CD14-positive monocyte (primary cell): ENCODE measurements at regions not wholly inside any gene's neighbourhood (a gene's known extent, or its start where the extent isn't known, plus 50 kb on each side); places are given as distances from the start of the nearest gene placed in this dataset.
A peak's percentile ranks its signal among the peaks of the same experiment; 100 is the strongest.

Experiments used
- DNase-seq, 3 donors: peaks; one replicate each; pipeline ENCODE4 v3.0.0-alpha.2; 2011 to 2022
- H2AFZ ChIP-seq: 2 replicates; pipeline ENCODE4 v1.6.0; 2012; ENCODE audit warnings: mild to moderate bottlenecking, low read depth, low read length, inconsistent platforms; ENCODE audit not compliant: insufficient read depth, poor library complexity, severe bottlenecking
- H3K27ac ChIP-seq, 2 donors: 1 replicate in 1 of 2; 2 replicates in 1 of 2; pipeline ENCODE4 v1.5.1; 2012 to 2013; ENCODE audit warnings: low read length in 2 of 2, control low read depth in 1 of 2, inconsistent platforms in 1 of 2, low read depth in 1 of 2, mild to moderate bottlenecking in 1 of 2
- H3K27me3 ChIP-seq, 2 donors: one replicate each; pipeline versions ENCODE4 v1.6.0 to v1.6.1; 2011 to 2013; ENCODE audit warnings: low read length in 2 of 2; ENCODE audit not compliant: control insufficient read depth in 2 of 2, insufficient read depth in 2 of 2
- H3K36me3 ChIP-seq, 2 donors: replicated peaks in 1 of 2; 1 replicate in 1 of 2; 2 replicates in 1 of 2; pipeline versions ENCODE4 v1.5.1 to v1.6.1; 2012 to 2013; ENCODE audit warnings: low read length in 2 of 2, control low read depth in 1 of 2, inconsistent platforms in 1 of 2, mild to moderate bottlenecking in 1 of 2; ENCODE audit not compliant: insufficient read depth in 2 of 2, control insufficient read depth in 1 of 2
- H3K4me1 ChIP-seq, 2 donors: 1 replicate in 1 of 2; 2 replicates in 1 of 2; pipeline versions ENCODE4 v1.5.1 to v1.6.1; 2012 to 2013; ENCODE audit warnings: low read length in 2 of 2, control low read depth in 1 of 2, inconsistent platforms in 1 of 2, mild to moderate bottlenecking in 1 of 2, moderate library complexity in 1 of 2; ENCODE audit not compliant: insufficient read depth in 2 of 2, control insufficient read depth in 1 of 2
- H3K4me2 ChIP-seq: replicated peaks from 2 replicates; pipeline ENCODE3; 2012; ENCODE audit warnings: low read length, moderate library complexity, mild to moderate bottlenecking; ENCODE audit not compliant: poor library complexity, severe bottlenecking; ENCODE audit errors: extremely low read depth
- H3K4me3 ChIP-seq, 3 experiments: fragments of 200-600 bp in 1 of 3; sonication (generic) in 1 of 3; replicated peaks in 1 of 3; 1 replicate in 2 of 3; 2 replicates in 1 of 3; pipeline ENCODE4 v1.5.1; 2011 to 2013; ENCODE audit warnings: low read length in 3 of 3, mild to moderate bottlenecking in 3 of 3, control low read depth in 2 of 3, low read depth in 2 of 3, inconsistent platforms in 1 of 3, moderate library complexity in 1 of 3
- H3K79me2 ChIP-seq: 2 replicates; pipeline ENCODE4 v1.6.0; 2012; ENCODE audit warnings: mild to moderate bottlenecking, control low read depth, inconsistent platforms, low read length, moderate library complexity; ENCODE audit not compliant: insufficient read depth
- H3K9ac ChIP-seq: 2 replicates; pipeline ENCODE4 v1.6.0; 2017; ENCODE audit warnings: low read length, mild to moderate bottlenecking; ENCODE audit not compliant: insufficient read depth, poor library complexity, severe bottlenecking
- H3K9me3 ChIP-seq, 2 donors: replicated peaks in 1 of 2; 1 replicate in 1 of 2; 2 replicates in 1 of 2; pipeline versions ENCODE4 v1.5.1 to v1.6.1; 2012 to 2013; ENCODE audit warnings: low read length in 2 of 2, control low read depth in 1 of 2; ENCODE audit not compliant: control insufficient read depth in 1 of 2, insufficient read depth in 1 of 2
- H4K20me1 ChIP-seq: 2 replicates; pipeline ENCODE4 v1.6.0; 2012; ENCODE audit warnings: mild to moderate bottlenecking, low read length, control low read depth, moderate library complexity; ENCODE audit not compliant: insufficient read depth
- H3K27ac Mint-ChIP-seq, 7 donors: one replicate each; pipeline ENCODE4 v1.8.0; 2020; ENCODE audit warnings: mild to moderate bottlenecking in 7 of 7, mixed read lengths in 7 of 7, moderate library complexity in 6 of 7, inconsistent platforms in 2 of 7
- H3K27me3 Mint-ChIP-seq, 3 donors: one replicate each; pipeline ENCODE4 v1.8.0; 2021 to 2022; ENCODE audit warnings: low read depth in 3 of 3, mild to moderate bottlenecking in 3 of 3, mixed read lengths in 3 of 3, moderate library complexity in 3 of 3, inconsistent platforms in 1 of 3
- H3K36me3 Mint-ChIP-seq, 2 donors: one replicate each; pipeline ENCODE4 v1.8.0; 2020; ENCODE audit warnings: mixed read lengths in 2 of 2, inconsistent platforms in 1 of 2, mild to moderate bottlenecking in 1 of 2
- H3K4me1 Mint-ChIP-seq: one replicate; pipeline ENCODE4 v1.8.0; 2020; ENCODE audit warnings: mild to moderate bottlenecking, mixed read lengths
- H3K4me3 Mint-ChIP-seq, 2 donors: one replicate each; pipeline ENCODE4 v1.8.0; 2020; ENCODE audit warnings: mild to moderate bottlenecking in 2 of 2, mixed read lengths in 2 of 2, moderate library complexity in 1 of 2
- H3K9me3 Mint-ChIP-seq, 7 donors: one replicate each; pipeline ENCODE4 v1.8.0; 2020 to 2022; ENCODE audit warnings: mixed read lengths in 7 of 7, mild to moderate bottlenecking in 6 of 7, moderate library complexity in 6 of 7, inconsistent platforms in 2 of 7
- CTCF ChIP-seq: fragments of 200-600 bp; IDR thresholded peaks from one replicate; pipeline ENCODE4 v1.8.0; 2022; ENCODE audit warnings: antibody characterized with exemption, mild to moderate bottlenecking
- WGBS: methylation state at CpG from one replicate; pipeline ENCODE4 v1.1.5; 2013; ENCODE audit warnings: missing lambda C conversion rate; ENCODE audit not compliant: insufficient coverage; 5-methylcytosine and 5-hydroxymethylcytosine counted together
- intact Hi-C, 2 donors: fragments of 100-400 bp; cut with micrococcal nuclease; formaldehyde crosslinking; loops; one replicate each; pipeline versions ENCODE4 v1.15.0 to v1.15.1; 2023

- no peak for TF ChIP-seq CTCF
- Histone ChIP-seq H3K27ac (peak overlapping the region in 1 of 2 donors; percentile 67), H3K79me2 (no peaks in the 10 kb centered on the region), H3K9ac (no peak overlapping the region), H3K9me3 (no peaks in the 10 kb centered on the region), H3K4me3 (no peak overlapping the region), H3K27me3 (no peaks in the 10 kb centered on the region), H3K36me3 (peaks cover 27 to 52% of the 10 kb centered on the region in 2 donors), H4K20me1 (no peaks in the 10 kb centered on the region), H3K4me2 (peak overlapping the region; percentile 7), H2AFZ (no peak overlapping the region), H3K4me1 (peaks cover 33 to 35% of the 10 kb centered on the region in 2 donors)
- peaks cover 0 to 2% (median 1%) of the 10 kb centered on the region in 3 donors for H3K27me3 Mint-ChIP-seq
- WGBS, result no CpG with 5 or more reads among the region's 3 CpGs
- intact Hi-C loops, result no loop called here
- peak; percentile 27 to 74 (median 57) for DNase-seq
- H3K4me1 Mint-ChIP-seq, result peaks cover 39% of the 10 kb centered on the region
- H3K27ac Mint-ChIP-seq, result peak overlapping the region; percentile 57 to 89 (median 86)
- no peak overlapping the region for H3K4me3 Mint-ChIP-seq
- no peaks in the 10 kb centered on the region for H3K9me3 Mint-ChIP-seq
- H3K36me3 Mint-ChIP-seq, result peaks cover 45 to 62% of the 10 kb centered on the region in 2 donors
These were observed 70.1 kb upstream of the EDEM3 start for GRCh38 chr1:184824691-184825323.

- Mint-ChIP-seq H3K27me3 (peaks cover 0 to 2% (median 1%) of the 10 kb centered on the region in 3 donors), H3K36me3 (peaks cover 55 to 68% of the 10 kb centered on the region in 2 donors), H3K4me1 (peaks cover 39% of the 10 kb centered on the region), H3K27ac (peak overlapping the region in 4 of 7 donors; percentile 2 to 85 (median 48)), H3K4me3 (no peak overlapping the region), H3K9me3 (peaks cover 0 to 3% (median 0%) of the 10 kb centered on the region in 7 donors)
- intact Hi-C loops, result no loop called here
- Histone ChIP-seq H3K9me3 (no peaks in the 10 kb centered on the region), H2AFZ (no peak overlapping the region), H3K4me2 (no peak overlapping the region), H3K4me1 (peaks cover 33 to 35% of the 10 kb centered on the region in 2 donors), H3K36me3 (peaks cover 35 to 54% of the 10 kb centered on the region in 2 donors), H3K4me3 (no peak overlapping the region), H3K79me2 (no peaks in the 10 kb centered on the region), H4K20me1 (no peaks in the 10 kb centered on the region), H3K27me3 (no peaks in the 10 kb centered on the region), H3K27ac (peak overlapping the region in 1 of 2 donors; percentile 67), H3K9ac (no peak overlapping the region)
- DNase-seq, result no peak
- TF ChIP-seq CTCF, result no peak
- 100% methylated on average over 2 of the region's 4 CpGs for WGBS
These were observed 68.4 kb upstream of the EDEM3 start for GRCh38 chr1:184823080-184823479.
